ENCODE measurements at regions not wholly inside any gene's neighbourhood (a gene's known extent, or its start where the extent isn't known, plus 50 kb on each side); places are given as distances from the start of the nearest gene placed in this dataset.
"Not testable (repeated sequence)": the region's sequence is repeated elsewhere in the genome, so short reads cannot be mapped to it uniquely, and the experiment has no call there.

DNA sequence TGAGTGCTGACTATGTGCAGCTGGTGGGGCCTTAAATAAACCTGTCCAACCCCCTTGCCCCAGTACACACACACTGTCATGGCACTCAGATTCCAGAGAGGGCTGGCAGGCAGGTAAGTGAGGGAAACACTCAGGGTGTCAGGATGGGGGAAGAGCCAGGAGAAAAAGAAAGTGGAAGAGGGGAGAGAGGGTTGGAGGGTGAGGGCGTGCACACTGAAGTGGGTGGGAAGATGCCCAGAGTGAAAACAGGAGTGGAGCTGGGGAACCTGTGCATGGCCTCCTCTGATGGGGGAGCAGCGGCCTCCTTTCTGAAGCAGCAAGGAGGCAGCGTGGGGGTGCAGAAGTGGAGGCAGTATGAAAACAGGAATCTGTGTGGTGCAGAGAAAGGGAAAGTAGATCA is 160.6 kb upstream of the JUN start:
- DNase-seq: no peak
- H3K9me3 ChIP-seq: no peaks in the 10 kb centered on the region
- peaks cover 27 to 43% (median 28%) of the 10 kb centered on the region in 3 donors for H3K4me1 ChIP-seq
- WGBS, 2 donors: 93 to 95% methylated on average over 3 of the region's 3 CpGs
- no peak overlapping the region for H3K27ac ChIP-seq
- no peak overlapping the region for H3K4me3 ChIP-seq
- no peaks in the 10 kb centered on the region for H3K27me3 ChIP-seq
- no peaks in the 10 kb centered on the region for H3K36me3 ChIP-seq
- TF ChIP-seq POLR2A (IDR thresholded peaks at IDR 0.05): no peak
- no peak for TF ChIP-seq CTCF (IDR thresholded peaks at IDR 0.05)
- intact Hi-C loops (cut with DNase I): no loop called here

GRCh38 chr1:58946390-58946789 is 162.5 kb upstream of the JUN start:
- no peaks in the 10 kb centered on the region for H3K27me3 ChIP-seq
- H3K4me3 ChIP-seq: no peak overlapping the region
- H3K9me3 ChIP-seq: no peaks in the 10 kb centered on the region
- 92 to 95% methylated on average over 4 of the region's 4 CpGs for WGBS, 2 donors
- DNase-seq: no peak
- intact Hi-C loops (cut with DNase I): no loop called here
- no peak overlapping the region for H3K27ac ChIP-seq
- no peaks in the 10 kb centered on the region for H3K36me3 ChIP-seq
- TF ChIP-seq POLR2A (IDR thresholded peaks at IDR 0.05): no peak
- H3K4me1 ChIP-seq: peaks cover 22 to 31% (median 26%) of the 10 kb centered on the region in 3 donors

DNA sequence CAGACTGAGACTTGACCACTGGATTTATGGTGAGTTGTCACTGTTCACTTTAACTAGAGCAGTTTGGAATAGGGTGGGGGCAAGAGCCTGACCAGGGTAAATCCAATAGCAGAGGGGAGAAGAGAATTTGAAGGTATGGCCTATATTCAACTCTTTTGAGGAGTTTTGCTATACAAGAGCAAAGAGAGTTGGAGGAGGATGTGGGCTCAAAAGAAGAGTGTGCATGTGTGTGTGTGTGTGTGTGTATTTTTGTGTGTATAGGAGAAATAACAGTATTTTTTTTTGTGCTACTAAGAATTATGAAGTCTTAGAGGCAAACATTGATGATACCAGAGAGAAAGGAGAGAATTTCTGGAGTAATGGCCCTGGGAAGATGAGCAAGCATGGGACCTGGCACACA is 164.8 kb upstream of the JUN start:
- H3K36me3 ChIP-seq: no peaks in the 10 kb centered on the region
- peaks cover 4 to 8% (median 4%) of the 10 kb centered on the region in 3 donors for H3K4me1 ChIP-seq
- no peak for TF ChIP-seq CTCF (IDR thresholded peaks at IDR 0.05)
- no peak for TF ChIP-seq POLR2A (IDR thresholded peaks at IDR 0.05)
- H3K4me3 ChIP-seq: no peak overlapping the region
- no peaks in the 10 kb centered on the region for H3K9me3 ChIP-seq
- H3K27me3 ChIP-seq: no peaks in the 10 kb centered on the region
- H3K27ac ChIP-seq: no peak overlapping the region
- no peak for DNase-seq
- intact Hi-C loops (cut with DNase I): no loop called here

- WGBS, 2 donors: 89 to 94% methylated on average over 3 of the region's 3 CpGs
- Histone ChIP-seq H3K4me1 (no peaks in the 10 kb centered on the region), H3K27ac (no peak overlapping the region), H3K36me3 (no peaks in the 10 kb centered on the region), H3K27me3 (no peaks in the 10 kb centered on the region), H3K9me3 (no peaks in the 10 kb centered on the region), H3K4me3 (no peak overlapping the region)
- TF ChIP-seq POLR2A (IDR thresholded peaks at IDR 0.05) (no peak), CTCF (IDR thresholded peaks at IDR 0.05) (no peak)
- DNase-seq: no peak
- intact Hi-C loops (cut with DNase I): no loop called here
Observed at GRCh38 chr1:58949551-58950220, 165.8 kb upstream of the JUN start.

DNA sequence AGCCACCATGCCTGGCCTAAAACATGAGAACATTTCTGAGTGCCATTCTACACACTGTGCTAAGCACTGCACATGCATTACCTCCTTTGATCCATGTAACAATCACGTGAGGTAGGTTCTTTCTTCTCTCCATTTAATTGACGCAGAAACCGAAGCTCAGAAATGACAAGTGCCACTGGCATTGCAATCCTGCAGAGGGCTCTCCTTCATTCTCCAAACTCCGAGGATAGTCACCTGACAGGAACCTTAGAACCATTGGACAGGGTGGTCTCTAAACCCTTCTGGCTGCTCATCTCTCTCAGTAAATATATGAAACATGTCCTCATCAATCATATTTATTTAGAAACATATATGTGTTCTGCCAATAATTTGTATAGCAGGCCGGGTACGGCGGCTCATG is 167.1 kb upstream of the JUN start:
- H3K36me3 ChIP-seq: no peaks in the 10 kb centered on the region
- H3K9me3 ChIP-seq: no peaks in the 10 kb centered on the region
- no peaks in the 10 kb centered on the region for H3K4me1 ChIP-seq
- no peak for TF ChIP-seq CTCF (IDR thresholded peaks at IDR 0.05)
- TF ChIP-seq POLR2A (IDR thresholded peaks at IDR 0.05): no peak
- intact Hi-C loops (cut with DNase I): no loop called here
- no peak overlapping the region for H3K27ac ChIP-seq
- H3K4me3 ChIP-seq: no peak overlapping the region
- H3K27me3 ChIP-seq: no peaks in the 10 kb centered on the region
- DNase-seq: no peak
- 83 to 91% methylated on average over 7 of the region's 7 CpGs for WGBS, 2 donors

- H3K36me3 ChIP-seq; H3K4me3 ChIP-seq; DNase-seq; intact Hi-C loops (cut with DNase I); H3K27ac ChIP-seq; H3K4me1 ChIP-seq; H3K9me3 ChIP-seq; H3K27me3 ChIP-seq: not testable (repeated sequence)
- WGBS, 2 donors: 93 to 100% methylated on average over 1 of the region's 1 CpG
Observed at GRCh38 chr1:58953951-58954350, 170.1 kb upstream of the JUN start.

DNA sequence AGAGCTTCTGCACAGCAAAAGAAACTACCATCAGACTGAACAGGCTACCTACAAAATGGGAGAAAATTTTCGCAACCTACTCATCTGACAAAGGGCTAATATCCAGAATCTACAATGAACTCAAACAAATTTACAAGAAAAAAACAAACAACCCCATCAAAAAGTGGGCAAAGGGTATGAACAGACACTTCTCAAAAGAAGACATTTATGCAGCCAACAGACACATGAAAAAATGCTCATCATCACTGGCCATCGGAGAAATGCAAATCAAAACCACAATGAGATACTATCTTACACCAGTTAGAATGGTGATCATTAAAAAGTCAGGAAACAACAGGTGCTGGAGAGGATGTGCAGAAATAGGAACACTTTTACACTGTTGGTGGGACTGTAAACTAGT is 179.4 kb upstream of the JUN start:
- H3K27me3 ChIP-seq; intact Hi-C loops (cut with DNase I); DNase-seq; H3K4me3 ChIP-seq; H3K27ac ChIP-seq; H3K36me3 ChIP-seq; H3K9me3 ChIP-seq: not testable (repeated sequence)
- peaks cover 7 to 31% (median 11%) of the 10 kb centered on the region in 3 donors for H3K4me1 ChIP-seq
- 77 to 82% methylated on average over 2 of the region's 2 CpGs for WGBS, 2 donors
